GM15510 (cell line): ENCODE measurements at regions not wholly inside any gene's neighbourhood (a gene's known extent, or its start where the extent isn't known, plus 50 kb on each side); places are given as distances from the start of the nearest gene placed in this dataset.

Source experiments
- POLR2A ChIP-seq: IDR thresholded peaks from 3 replicates; pipeline ENCODE4 v1.6.1; 2011; ENCODE audit warnings: borderline replicate concordance; ENCODE audit not compliant: insufficient read length; ENCODE audit errors: extremely low read depth

DNA sequence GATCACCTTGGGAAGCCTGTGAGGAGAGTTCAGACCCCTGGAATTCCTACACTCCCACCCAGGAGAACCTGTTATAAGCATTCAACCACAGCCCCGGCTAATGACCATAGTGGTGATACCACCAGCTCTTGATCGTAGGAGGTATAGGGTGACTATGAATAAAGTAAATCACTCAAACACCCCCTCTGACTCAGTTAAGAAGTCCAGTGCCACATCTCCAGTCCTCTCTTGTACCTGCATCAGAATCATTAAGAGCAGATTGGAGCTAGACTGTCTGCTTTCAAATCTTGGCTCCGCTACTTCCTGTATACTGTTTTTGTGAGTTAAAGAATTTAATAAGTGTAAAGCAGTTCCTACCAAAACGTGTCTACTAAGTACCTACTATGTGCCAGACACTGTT lies 565.1 kb upstream of the DIPK2B start:
- TF ChIP-seq POLR2A: no peak

DNA sequence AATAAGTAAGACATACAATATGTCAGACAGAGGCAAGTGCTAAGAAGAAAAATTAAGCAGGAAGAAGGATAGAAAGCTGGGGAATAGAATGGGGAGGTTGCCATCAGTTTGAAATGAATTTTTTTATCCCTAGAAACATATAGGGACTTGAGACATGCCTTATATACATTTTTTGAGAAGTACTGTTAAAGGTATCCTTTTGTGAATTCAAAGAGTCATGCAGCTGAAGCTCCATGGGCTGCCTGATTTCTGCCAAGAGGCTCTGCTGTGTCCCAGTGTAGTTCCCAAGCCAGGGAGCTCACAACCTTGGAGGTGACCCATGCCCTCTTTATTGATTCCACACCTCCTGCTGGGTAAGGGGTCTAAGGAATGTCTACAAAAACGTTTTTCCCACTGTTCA lies 564.6 kb upstream of the DIPK2B start:
- no peak for TF ChIP-seq POLR2A

DNA sequence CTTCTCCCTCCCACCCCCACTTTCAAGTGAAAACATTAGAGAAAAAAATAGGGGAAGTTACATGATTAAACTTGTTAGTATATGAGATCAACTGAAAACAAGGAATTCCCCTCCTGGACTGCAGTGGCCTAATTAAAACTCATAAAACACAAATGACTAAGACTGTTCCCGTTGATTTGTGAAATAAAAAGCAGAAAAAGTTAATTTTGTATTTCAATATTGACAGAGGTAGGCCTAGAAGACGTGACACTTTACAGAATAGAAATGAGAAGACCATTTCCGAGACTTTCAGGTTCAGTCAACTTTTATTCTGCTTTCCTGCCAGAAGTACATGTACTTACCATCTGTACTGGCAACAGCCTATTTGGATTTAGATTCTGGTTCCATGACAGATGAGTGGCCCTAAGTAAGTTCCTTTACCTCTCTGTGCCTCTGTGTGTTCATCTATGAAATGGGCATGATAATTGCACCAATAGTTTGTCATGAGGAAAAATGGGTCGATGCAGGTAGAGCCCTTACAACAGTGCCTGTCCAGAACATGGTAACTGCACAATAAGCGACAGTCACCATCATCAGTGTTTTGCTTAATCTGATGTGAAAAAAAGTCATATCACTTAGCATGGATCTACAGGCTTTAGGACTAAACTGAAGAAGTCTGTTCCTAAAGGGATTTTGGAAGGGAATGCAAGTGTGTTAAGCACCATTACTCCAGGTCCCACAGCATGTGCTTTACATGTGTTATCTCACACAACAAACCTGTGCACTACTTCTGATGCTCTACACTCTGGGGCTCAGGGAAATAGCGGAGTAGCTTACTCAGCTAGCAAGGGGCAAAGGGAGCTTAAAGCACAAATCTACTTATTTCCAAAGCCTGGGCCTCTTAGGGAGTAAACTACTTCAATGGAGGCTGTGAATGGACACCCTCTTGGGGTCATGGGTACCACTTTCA lies 562.3 kb upstream of the DIPK2B start:
- TF ChIP-seq POLR2A: no peak

DNA sequence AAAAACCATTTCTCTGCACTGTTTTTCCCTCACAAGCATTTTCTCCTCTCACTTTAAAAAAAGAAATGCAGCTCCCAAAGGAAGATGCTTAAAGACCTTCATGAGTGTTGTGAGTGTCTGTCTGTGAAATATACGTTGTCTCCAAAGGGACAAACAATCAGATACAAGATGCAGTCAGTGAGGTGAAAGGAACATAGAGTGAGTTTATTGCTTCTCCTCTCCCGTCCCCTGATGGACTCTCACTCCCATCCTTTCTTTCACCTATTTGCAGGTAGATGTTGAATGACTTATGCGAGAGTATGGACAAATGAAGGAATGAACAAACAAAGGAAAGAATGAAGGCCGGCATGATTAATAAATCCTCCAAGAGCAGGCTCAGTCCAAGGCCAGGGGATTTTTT lies 561.2 kb upstream of the DIPK2B start:
- no peak for TF ChIP-seq POLR2A

DNA sequence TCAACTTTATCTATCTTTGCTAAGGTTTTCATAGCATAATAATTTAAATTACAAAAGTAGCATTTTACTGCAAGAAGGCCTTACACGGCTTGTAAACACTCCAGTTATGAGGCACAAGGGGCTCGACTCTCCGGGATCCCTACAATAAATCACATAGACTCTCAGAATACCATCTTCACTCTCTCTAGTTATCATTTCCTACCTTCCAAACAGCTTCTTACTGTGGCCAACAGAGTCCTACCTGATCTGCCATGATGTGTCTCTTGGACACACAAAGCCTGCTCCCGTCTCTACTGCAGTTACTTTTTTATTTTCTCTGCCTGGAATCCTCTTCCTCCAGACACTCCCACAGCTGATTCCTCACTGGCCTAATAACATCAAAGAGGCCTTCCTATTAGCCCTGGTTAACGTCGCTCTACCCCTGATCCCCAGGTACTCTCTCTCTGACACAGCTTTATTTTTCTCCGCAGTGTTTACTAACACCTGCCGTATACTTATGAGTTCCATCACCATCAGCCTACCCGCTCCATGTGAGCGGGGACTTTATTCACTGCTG lies 559.6 kb upstream of the DIPK2B start:
- no peak for TF ChIP-seq POLR2A

DNA sequence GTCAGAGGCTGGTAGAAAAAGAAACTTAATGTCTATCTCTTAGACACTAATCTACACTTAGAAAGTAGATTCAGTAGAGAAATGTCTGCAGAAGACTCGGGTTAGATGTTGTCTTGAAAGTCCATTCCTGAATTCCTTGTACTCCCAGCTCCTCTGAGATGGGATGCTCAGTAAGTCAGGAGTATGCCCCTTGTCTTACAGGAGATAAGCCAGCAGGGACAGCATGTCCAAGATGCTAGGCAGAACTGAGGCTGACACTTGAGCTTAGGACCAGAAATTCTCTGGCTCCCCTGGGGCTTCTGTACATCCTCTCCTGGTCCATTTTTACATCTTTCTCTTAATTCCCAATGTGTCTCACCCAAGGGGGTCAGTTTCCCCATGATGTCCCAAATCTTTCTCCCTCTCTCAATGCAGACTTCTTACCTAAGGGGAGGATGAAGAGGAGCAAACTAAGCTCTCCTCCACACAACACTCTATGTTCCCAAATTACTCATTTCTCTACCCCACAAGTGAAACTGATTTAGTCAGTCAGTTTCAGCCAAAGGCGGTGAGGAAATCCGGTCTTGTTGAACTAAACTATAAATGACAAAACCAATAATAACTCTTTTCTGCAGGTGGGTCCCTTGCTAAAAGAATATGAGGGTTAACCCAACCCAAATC lies 558.2 kb upstream of the DIPK2B start:
- TF ChIP-seq POLR2A: no peak

DNA sequence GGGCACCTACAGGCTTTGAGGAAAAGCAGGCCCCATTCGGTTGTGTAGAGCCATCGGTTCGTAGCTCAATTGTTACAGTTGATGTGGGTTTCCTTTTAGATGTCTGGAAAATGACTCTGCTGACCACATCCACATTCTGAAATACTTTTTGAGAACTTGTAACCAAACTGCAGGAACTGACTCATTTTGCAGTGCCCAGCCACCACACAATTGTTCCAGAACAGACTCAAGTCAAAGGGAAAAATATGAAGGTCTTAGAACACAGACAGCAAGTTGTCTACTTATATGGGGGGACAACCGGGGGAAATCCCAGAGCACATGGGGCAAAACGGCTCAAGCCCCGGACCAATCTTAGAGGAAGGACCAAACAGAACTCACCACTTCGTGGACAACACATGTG lies 557.6 kb upstream of the DIPK2B start:
- no peak for TF ChIP-seq POLR2A

DNA sequence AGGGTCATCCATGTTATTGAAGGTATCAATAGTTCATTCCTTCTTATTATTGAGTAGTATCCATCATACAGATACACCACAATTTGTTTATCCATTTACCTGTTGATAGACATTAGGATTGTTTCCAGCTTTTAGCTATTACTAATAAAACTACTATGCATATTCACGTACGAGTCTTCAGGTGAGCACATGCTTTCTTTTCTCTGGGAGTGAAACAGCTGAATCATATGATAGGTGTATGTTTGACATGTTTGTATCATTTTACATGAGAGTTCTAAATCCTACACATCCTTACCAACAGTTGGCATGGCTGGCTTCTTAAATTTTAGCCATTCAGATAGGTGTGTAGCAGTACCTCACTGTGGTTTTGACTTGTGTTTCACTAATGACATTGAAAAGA lies 556.6 kb upstream of the DIPK2B start:
- TF ChIP-seq POLR2A: no peak

DNA sequence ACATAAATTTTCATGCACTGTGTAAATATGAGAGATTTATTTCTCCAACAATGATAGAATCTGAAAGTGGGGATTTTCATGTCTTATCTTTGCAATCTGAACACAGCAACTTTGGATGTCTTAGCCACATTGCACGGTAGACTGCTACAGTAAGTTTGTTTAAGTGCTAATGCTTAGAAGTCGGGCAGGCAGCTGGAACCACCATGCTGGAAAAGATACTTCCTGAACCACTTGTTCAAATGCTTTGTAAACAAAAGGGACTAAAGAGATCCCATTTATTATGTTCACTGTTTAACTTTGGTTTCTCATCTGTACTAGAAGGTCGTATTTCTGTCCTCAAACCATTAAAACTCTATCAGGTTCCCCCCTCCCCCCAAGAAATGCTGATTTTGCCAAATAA lies 555.9 kb upstream of the DIPK2B start:
- TF ChIP-seq POLR2A: no peak

GRCh38 chrX:45755703-45756102 lies 555.0 kb upstream of the DIPK2B start:
- no peak for TF ChIP-seq POLR2A

- TF ChIP-seq POLR2A: no peak
These were observed 550.5 kb upstream of the DIPK2B start for GRCh38 chrX:45751156-45751555.

DNA sequence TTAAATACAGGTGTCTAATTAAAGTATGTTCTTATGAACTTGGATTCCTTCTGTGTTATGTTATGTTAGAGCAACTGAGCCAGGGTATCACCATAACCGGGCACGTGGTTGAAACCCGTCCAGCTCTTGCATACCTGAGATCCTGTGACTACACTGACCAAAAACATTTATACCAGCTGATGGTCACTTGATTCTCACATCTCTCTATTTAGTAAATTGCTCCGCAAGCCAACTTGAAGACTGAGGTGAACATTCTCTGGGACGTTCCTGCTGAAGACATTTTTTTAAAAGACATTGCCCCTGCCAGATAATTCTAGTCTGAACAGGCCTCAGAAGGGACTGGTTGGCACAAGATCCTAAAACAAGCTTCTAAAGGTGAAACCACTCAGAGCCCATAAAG lies 550.0 kb upstream of the DIPK2B start:
- no peak for TF ChIP-seq POLR2A

- TF ChIP-seq POLR2A: no peak
These were observed 548.7 kb upstream of the DIPK2B start for GRCh38 chrX:45749375-45749774.

GRCh38 chrX:45748369-45748774 lies 547.7 kb upstream of the DIPK2B start:
- TF ChIP-seq POLR2A: no peak

DNA sequence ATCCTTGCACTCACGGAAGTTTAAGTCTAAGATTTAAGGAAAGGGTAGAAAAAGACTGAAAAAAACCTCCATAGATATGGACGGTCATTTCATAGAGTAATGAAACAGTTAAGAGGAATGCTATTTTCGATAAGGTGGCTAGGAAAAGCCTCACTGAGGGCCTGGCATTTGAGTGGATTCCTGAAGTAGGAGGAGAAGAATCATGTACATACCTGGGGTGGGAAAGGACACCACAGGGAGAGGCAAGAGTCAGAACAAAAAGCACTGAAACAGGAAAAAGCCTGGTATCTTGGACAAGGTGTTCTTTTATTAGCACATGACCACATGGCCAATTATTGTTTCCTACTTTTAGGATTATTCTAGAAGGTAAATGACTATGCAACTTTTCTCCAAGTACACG lies 547.2 kb upstream of the DIPK2B start:
- TF ChIP-seq POLR2A: no peak

GRCh38 chrX:45745479-45745878 lies 544.8 kb upstream of the DIPK2B start:
- TF ChIP-seq POLR2A: no peak
